Pancreas (tissue), 10 donors: ENCODE measurements at regions not wholly inside any gene's neighbourhood (a gene's known extent, or its start where the extent isn't known, plus 50 kb on each side); places are given as distances from the start of the nearest gene placed in this dataset.
"Not testable (repeated sequence)": the region's sequence is repeated elsewhere in the genome, so short reads cannot be mapped to it uniquely, and the experiment has no call there.

Experiments used
- ATAC-seq, 4 donors: fragments of 200-7000 bp; cut with Tn5 transposase; one replicate each; pipeline versions ENCODE4 v1.8.0 to v1.9.1; 2020; ENCODE audit warnings: mild to moderate bottlenecking in 4 of 4, moderate library complexity in 4 of 4
- DNase-seq, 6 donors: peaks; one replicate each; pipeline ENCODE4 v3.0.0-alpha.2; 2020
- FAIRE-seq: peaks from 2 replicates; lab custom pipeline; 2012; peaks lifted over from hg19 to GRCh38; lab: Jason Lieb, UNC
- H3K27ac ChIP-seq, 4 donors: fragments of 200-600 bp; sonication (generic); 1 replicate in 3 of 4; 2 replicates in 1 of 4; pipeline versions ENCODE4 v1.5.0 to v1.8.0; 2020
- H3K27me3 ChIP-seq, 4 donors: fragments of 200-600 bp; one replicate each; pipeline ENCODE4 v1.8.0; 2021
- H3K36me3 ChIP-seq, 3 donors: fragments of 200-600 bp; sonication (generic) in 1 of 3; one replicate each; pipeline versions ENCODE4 v1.5.0 to v1.8.0; 2020 to 2021
- H3K4me1 ChIP-seq, 3 donors: fragments of 200-600 bp; one replicate each; pipeline ENCODE4 v1.8.0; 2021
- H3K4me3 ChIP-seq, 4 donors: fragments of 200-600 bp; sonication (generic) in 2 of 4; one replicate each; pipeline versions ENCODE4 v1.5.0 to v1.8.0; 2020 to 2021
- H3K9me3 ChIP-seq, 4 donors: fragments of 200-600 bp; one replicate each; pipeline ENCODE4 v1.8.0; 2021
- CTCF ChIP-seq, 4 donors: fragments of 200-600 bp; sonication (generic) in 3 of 4; IDR thresholded peaks; one replicate each; pipeline versions ENCODE4 v1.5.0 to v1.8.0; 2021; ENCODE audit warnings: antibody characterized with exemption in 4 of 4
- WGBS, 2 donors: extraction: QIAGEN DNeasy Blood & Tissue Kit; methylation state at CpG; one replicate each; pipeline ENCODE4 v1.1.7; 2013; 5-methylcytosine and 5-hydroxymethylcytosine counted together
- intact Hi-C, 3 donors: fragments of 100-400 bp; cut with DNase I; formaldehyde crosslinking; loops; one replicate each; pipeline versions ENCODE4 v1.11.1 to v1.14.2; 2022
- donor health status: healthy with polysubstance abuse.
- donor health status: DM: no; HTN: no; CAD: no; lungs with moderate emphysema.
- donor health status: DM: no; HTN: no; CAD: no.
- donor health status: control.
- donor health status: control.
- donor health status: Bipolar disorder and iron deficiency.
- donor health status: DM: yes; HTN: yes; CAD: no.
- donor health status: DM: no; HTN: no; CAD: no.
- donor health status: DM: no; HTN: no; CAD: no.
- donor health status: DM: yes; HTN: yes; CAD: no.

- FAIRE-seq: no peak
- H3K4me3 ChIP-seq: no peak overlapping the region
Measured at GRCh38 chr18:1371724-1372123, 467.1 kb downstream of the ADCYAP1 start.

GRCh38 chr18:1383465-1383864 lies 478.8 kb downstream of the ADCYAP1 start:
- DNase-seq: peak in 1 of 6 donors; percentile 32
- no peak overlapping the region for H3K27ac ChIP-seq
- TF ChIP-seq CTCF (IDR thresholded peaks at IDR 0.05): no peak
- no peaks in the 10 kb centered on the region for H3K9me3 ChIP-seq
- no peak overlapping the region for H3K4me3 ChIP-seq
- H3K36me3 ChIP-seq: no peaks in the 10 kb centered on the region
- WGBS, 2 donors: 86 to 92% methylated on average over 3 of the region's 3 CpGs
- intact Hi-C loops: no loop called here
- H3K27me3 ChIP-seq: no peaks in the 10 kb centered on the region
- ATAC-seq: no peak
- no peaks in the 10 kb centered on the region for H3K4me1 ChIP-seq
- no peak for FAIRE-seq

More at GRCh38 chr18:1371724-1372123, 467.1 kb downstream of the ADCYAP1 start:
- DNase-seq (no peak), ATAC-seq (no peak)
- H3K36me3 ChIP-seq: no peaks in the 10 kb centered on the region
- WGBS, 2 donors: 68 to 70% methylated on average over 1 of the region's 1 CpG
- intact Hi-C loops: no loop called here
- no peaks in the 10 kb centered on the region for H3K27me3 ChIP-seq
- H3K4me1 ChIP-seq: peaks cover 0 to 5% (median 0%) of the 10 kb centered on the region in 3 donors
- H3K9me3 ChIP-seq: no peaks in the 10 kb centered on the region
- H3K27ac ChIP-seq: no peak overlapping the region
- TF ChIP-seq CTCF (IDR thresholded peaks at IDR 0.05): no peak

- H3K27me3 ChIP-seq, intact Hi-C loops, H3K27ac ChIP-seq, ATAC-seq, H3K9me3 ChIP-seq, H3K36me3 ChIP-seq, H3K4me3 ChIP-seq, DNase-seq, FAIRE-seq: not testable (repeated sequence)
- peaks cover 0 to 20% (median 15%) of the 10 kb centered on the region in 3 donors for H3K4me1 ChIP-seq
Measured at GRCh38 chr18:1388468-1388867, 483.8 kb downstream of the ADCYAP1 start.

- intact Hi-C loops: no loop called here
- FAIRE-seq: no peak
- peak in 4 of 6 donors; percentile 33 to 76 (median 44) for DNase-seq
- Histone ChIP-seq H3K27ac (no peak overlapping the region), H3K27me3 (no peaks in the 10 kb centered on the region), H3K4me1 (peaks cover 0 to 20% (median 15%) of the 10 kb centered on the region in 3 donors), H3K4me3 (no peak overlapping the region), H3K9me3 (no peaks in the 10 kb centered on the region), H3K36me3 (no peaks in the 10 kb centered on the region)
- 11 to 21% methylated on average over 3 of the region's 3 CpGs for WGBS, 2 donors
- TF ChIP-seq CTCF (IDR thresholded peaks at IDR 0.05): no peak
- ATAC-seq: peak; percentile 84 to 96 (median 94)
Measured at GRCh38 chr18:1392046-1392445, 487.4 kb downstream of the ADCYAP1 start.

- FAIRE-seq: no peak
- no peak for TF ChIP-seq CTCF (IDR thresholded peaks at IDR 0.05)
- DNase-seq: no peak
- Histone ChIP-seq H3K36me3 (no peaks in the 10 kb centered on the region), H3K4me3 (no peak overlapping the region), H3K27ac (no peak overlapping the region), H3K27me3 (no peaks in the 10 kb centered on the region), H3K4me1 (peaks cover 0 to 20% (median 15%) of the 10 kb centered on the region in 3 donors), H3K9me3 (no peaks in the 10 kb centered on the region)
- peak; percentile 46 to 76 (median 70) for ATAC-seq
- intact Hi-C loops: no loop called here
- WGBS, 2 donors: 19 to 21% methylated on average over 7 of the region's 7 CpGs
Measured at GRCh38 chr18:1392865-1393734, 488.4 kb downstream of the ADCYAP1 start.
